BLaER1 treated with 17β-estradiol and CSF1 and Interleukin-3, amounts not matched to agents 10 nM and 100 nM (cell line): ENCODE measurements at regions not wholly inside any gene's neighbourhood (a gene's known extent, or its start where the extent isn't known, plus 50 kb on each side); places are given as distances from the start of the nearest gene placed in this dataset.

Source experiments
- H3K27ac ChIP-seq, 11 experiments: shearing (Covaris generic); formaldehyde crosslinking; 2 replicates each; pipeline ENCODE4 v1.8.1; 2022
- H3K27me3 ChIP-seq, 11 experiments: shearing (Covaris generic); formaldehyde crosslinking; 2 replicates each; pipeline ENCODE4 v1.8.1; 2022
- H3K36me3 ChIP-seq, 11 experiments: shearing (Covaris generic); formaldehyde crosslinking; 2 replicates each; pipeline ENCODE4 v1.8.1; 2022
- H3K4me1 ChIP-seq, 10 experiments: shearing (Covaris generic); formaldehyde crosslinking; 2 replicates each; pipeline ENCODE4 v1.8.1; 2022
- H3K4me2 ChIP-seq, 11 experiments: shearing (Covaris generic); formaldehyde crosslinking; 2 replicates each; pipeline ENCODE4 v1.8.1; 2022
- H3K4me3 ChIP-seq, 10 experiments: shearing (Covaris generic); formaldehyde crosslinking; 2 replicates each; pipeline ENCODE4 v1.8.1; 2022
- H3K9ac ChIP-seq, 11 experiments: shearing (Covaris generic); formaldehyde crosslinking; 2 replicates each; pipeline ENCODE4 v1.8.1; 2022
- H3K9me3 ChIP-seq, 11 experiments: shearing (Covaris generic); formaldehyde crosslinking; replicated peaks in 1 of 11; 2 replicates each; pipeline ENCODE4 v1.8.1; 2022
- H4K20me1 ChIP-seq, 11 experiments: shearing (Covaris generic); formaldehyde crosslinking; 2 replicates each; pipeline ENCODE4 v1.8.1; 2022
- Cebpa-rat ChIP-seq, 11 experiments: shearing (Covaris generic); IDR thresholded peaks; 2 replicates each; pipeline ENCODE4 v1.8.1; 2022

DNA sequence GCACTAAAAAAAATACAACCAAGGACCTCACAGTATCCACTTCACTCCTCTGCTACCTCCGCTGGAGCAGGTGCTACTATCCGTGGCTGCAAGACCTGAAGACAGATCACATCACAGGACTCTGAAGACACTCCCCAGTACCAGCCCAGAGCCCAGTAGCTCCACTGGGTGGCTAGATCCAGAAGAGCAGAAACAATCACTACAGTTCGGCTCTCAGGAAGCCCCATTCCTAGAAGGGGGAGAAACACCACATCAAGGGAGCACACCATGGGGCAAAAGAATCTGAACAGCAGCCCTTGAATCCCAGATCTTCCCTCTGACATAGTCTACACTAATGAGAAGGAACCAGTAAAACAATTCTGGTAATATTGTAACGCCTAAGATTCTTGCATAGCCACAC, 494.0 kb upstream of the FAT3 start:
- Histone ChIP-seq H3K27me3 (no peaks in the 10 kb centered on the region), H4K20me1 (no peaks in the 10 kb centered on the region), H3K4me2 (peak overlapping the region in 7 of 11 experiments; percentile 9 to 58 (median 43); a peak in 10 of 22 replicates), H3K9ac (no peak overlapping the region), H3K9me3 (no peaks in the 10 kb centered on the region; a peak in 2 of 22 replicates), H3K4me1 (peaks cover 0 to 12% (median 7%) of the 10 kb centered on the region in 10 experiments; a peak in 10 of 20 replicates), H3K4me3 (no peak overlapping the region), H3K27ac (no peak overlapping the region), H3K36me3 (no peaks in the 10 kb centered on the region)
- TF ChIP-seq Cebpa-rat (IDR thresholded peaks at IDR 0.05) = no peak

DNA sequence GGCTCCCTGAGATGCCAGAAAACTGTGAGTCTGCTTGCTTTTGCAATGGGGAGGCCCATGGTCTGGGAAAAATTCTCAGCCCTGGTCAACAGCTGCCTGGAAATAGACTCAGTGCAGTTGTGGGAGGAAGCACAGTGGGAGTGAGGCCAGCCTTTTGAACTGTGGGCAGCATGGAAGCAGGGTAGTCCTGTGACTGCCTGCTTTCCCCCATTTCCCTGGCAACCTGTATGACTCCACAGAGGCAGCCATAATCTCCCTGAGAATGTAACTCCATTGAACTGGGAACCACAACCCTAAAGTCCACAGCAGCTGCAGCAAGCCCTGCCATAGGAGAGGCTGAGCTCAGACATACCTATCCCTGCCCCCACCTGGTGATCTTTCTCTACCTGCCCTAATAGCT, 494.6 kb upstream of the FAT3 start:
- Histone ChIP-seq H4K20me1 (no peaks in the 10 kb centered on the region), H3K27ac (no peak overlapping the region), H3K27me3 (no peaks in the 10 kb centered on the region), H3K36me3 (no peaks in the 10 kb centered on the region), H3K4me1 (peaks cover 0 to 12% (median 7%) of the 10 kb centered on the region in 10 experiments; a peak in 10 of 20 replicates), H3K4me2 (no peak overlapping the region), H3K9ac (no peak overlapping the region), H3K9me3 (no peaks in the 10 kb centered on the region; a peak in 2 of 22 replicates), H3K4me3 (no peak overlapping the region)
- no peak for TF ChIP-seq Cebpa-rat (IDR thresholded peaks at IDR 0.05)

DNA sequence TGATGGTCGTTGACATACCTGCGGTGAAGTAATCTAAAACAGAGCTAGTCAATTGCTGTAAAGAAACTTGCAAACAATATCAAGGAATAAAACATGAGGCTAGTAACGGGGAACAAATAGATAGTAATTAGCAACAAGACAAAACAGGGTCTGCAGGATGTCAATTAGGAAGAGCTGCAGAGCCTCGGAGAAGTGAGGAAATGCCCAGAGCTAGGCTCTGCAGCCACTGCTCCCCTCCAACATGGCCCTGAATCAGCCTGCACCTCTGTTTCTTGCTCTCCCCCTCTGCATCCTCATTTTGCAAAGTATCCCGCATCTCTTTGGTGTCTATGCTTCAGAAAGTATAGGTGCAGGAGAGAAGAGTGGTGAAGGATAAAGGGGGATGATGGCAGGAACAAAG, 507.4 kb upstream of the FAT3 start:
- Histone ChIP-seq H3K36me3 (no peaks in the 10 kb centered on the region), H3K4me2 (no peak overlapping the region), H3K9ac (no peak overlapping the region), H4K20me1 (no peaks in the 10 kb centered on the region), H3K4me1 (no peaks in the 10 kb centered on the region), H3K4me3 (no peak overlapping the region), H3K27ac (no peak overlapping the region), H3K9me3 (no peaks in the 10 kb centered on the region), H3K27me3 (no peaks in the 10 kb centered on the region)
- no peak for TF ChIP-seq Cebpa-rat (IDR thresholded peaks at IDR 0.05)

DNA sequence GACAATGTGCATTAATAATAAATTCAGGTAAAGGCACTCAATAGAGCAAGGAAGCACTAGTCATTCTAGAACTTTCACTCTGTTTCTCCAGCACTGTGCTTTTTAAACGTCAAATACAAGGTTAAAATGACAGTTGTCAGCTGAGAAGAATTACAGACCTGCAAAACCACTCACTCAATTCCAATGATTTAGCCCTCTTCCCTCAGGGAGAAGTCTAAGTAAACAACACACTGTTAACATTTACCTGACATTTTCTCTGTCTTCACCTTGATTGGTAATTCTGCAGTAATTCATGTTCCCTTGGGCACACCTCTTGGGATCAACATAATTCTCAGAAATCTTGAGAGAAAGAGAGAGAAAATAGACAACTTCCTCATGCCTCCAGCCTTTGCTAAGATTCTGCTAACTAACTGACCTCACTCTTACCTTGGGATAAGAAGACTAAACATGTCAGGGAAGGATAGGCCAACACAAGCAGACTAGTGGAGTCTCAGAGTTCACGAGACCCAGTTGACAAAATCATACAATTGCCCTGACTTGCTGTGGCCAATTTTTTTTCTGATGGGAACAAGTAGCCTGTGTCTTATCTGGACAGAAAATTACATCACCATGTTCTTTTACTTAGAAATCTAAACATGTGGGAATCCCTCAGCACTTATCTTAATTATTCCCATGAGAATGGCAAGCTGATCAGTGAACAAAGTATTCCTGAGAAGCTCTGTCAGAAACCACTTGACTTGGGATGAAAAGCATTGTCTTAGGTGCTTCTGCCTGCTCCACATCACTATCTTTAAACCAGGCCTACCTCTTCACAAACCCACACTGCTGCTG, 516.8 kb upstream of the FAT3 start:
- Histone ChIP-seq H3K4me2 (no peak overlapping the region), H3K27me3 (no peaks in the 10 kb centered on the region), H3K4me1 (no peaks in the 10 kb centered on the region), H4K20me1 (no peaks in the 10 kb centered on the region; a peak in 1 of 22 replicates), H3K9ac (no peak overlapping the region), H3K9me3 (no peaks in the 10 kb centered on the region), H3K36me3 (no peaks in the 10 kb centered on the region), H3K4me3 (no peak overlapping the region), H3K27ac (no peak overlapping the region)
- TF ChIP-seq Cebpa-rat (IDR thresholded peaks at IDR 0.05) = no peak

DNA sequence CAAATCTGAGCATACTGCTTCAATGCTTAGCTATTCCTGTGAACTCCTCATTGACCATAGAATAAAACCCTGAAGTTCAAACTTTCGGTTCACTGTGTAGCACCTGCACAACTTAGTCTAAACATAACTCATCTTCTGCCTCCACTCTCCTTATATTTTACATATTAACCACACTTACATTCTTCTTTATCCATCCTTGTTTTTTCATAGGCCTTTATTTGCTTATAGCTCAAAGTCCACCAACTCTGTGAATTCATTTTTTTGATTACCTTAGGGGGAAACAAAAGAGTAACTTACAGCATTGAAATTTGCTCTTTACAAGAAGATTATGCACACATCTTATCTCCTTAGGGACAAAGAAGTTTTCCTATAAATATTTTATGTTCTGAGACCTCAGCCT, 521.6 kb upstream of the FAT3 start:
- H3K27ac ChIP-seq = no peak overlapping the region
- H3K36me3 ChIP-seq = no peaks in the 10 kb centered on the region
- H3K9ac ChIP-seq = no peak overlapping the region
- H3K27me3 ChIP-seq = no peaks in the 10 kb centered on the region
- no peaks in the 10 kb centered on the region for H3K9me3 ChIP-seq
- no peak overlapping the region for H3K4me3 ChIP-seq
- H3K4me2 ChIP-seq = no peak overlapping the region
- TF ChIP-seq Cebpa-rat (IDR thresholded peaks at IDR 0.05) = no peak
- H3K4me1 ChIP-seq = no peaks in the 10 kb centered on the region
- no peaks in the 10 kb centered on the region; a peak in 1 of 22 replicates for H4K20me1 ChIP-seq

DNA sequence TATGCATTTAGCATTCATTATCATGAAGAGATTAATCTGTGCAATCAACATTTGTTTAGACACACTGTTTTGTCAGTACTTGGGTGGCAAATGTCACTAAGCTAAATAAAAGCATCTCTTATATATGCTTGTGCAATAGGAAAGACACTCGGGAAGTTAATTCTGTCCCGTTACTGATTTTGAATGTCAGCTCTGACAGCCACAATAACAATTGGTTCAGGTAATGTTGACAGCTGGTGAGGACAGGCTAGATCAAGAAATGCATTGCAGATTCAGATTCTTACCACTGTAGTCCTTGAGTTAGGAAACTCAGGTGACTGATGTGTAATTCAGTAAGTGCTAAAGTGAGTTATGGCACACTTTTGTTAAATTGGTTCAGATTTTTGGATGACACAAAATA, 523.8 kb upstream of the FAT3 start:
- Histone ChIP-seq H3K4me3 (no peak overlapping the region), H3K4me2 (no peak overlapping the region), H3K4me1 (no peaks in the 10 kb centered on the region), H3K36me3 (no peaks in the 10 kb centered on the region), H3K9me3 (no peaks in the 10 kb centered on the region), H4K20me1 (no peaks in the 10 kb centered on the region), H3K27me3 (no peaks in the 10 kb centered on the region), H3K27ac (no peak overlapping the region), H3K9ac (no peak overlapping the region)
- no peak for TF ChIP-seq Cebpa-rat (IDR thresholded peaks at IDR 0.05)

DNA sequence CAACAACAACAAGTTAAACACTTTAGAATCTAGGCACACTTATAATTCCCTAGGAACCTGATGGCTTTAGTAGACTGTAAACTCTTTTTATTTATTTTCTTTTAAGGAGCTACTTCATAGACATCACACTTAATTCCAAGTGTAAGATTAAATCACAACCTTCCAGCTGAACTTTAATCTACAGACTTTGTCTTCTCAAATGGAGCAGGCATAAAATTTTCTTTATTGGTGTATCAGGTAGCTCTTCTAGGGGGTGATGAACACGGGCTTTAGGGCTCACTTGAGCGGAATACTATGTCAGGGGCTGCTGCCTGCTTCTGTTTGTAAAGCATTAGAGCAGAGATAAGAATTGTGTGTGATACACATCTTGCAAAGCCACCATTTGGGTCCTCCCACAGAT, 525.8 kb upstream of the FAT3 start:
- Histone ChIP-seq H3K27me3 (no peaks in the 10 kb centered on the region), H3K9me3 (no peaks in the 10 kb centered on the region), H3K27ac (no peak overlapping the region), H3K4me2 (no peak overlapping the region), H4K20me1 (no peaks in the 10 kb centered on the region), H3K9ac (no peak overlapping the region), H3K36me3 (no peaks in the 10 kb centered on the region), H3K4me3 (no peak overlapping the region), H3K4me1 (no peaks in the 10 kb centered on the region)
- no peak for TF ChIP-seq Cebpa-rat (IDR thresholded peaks at IDR 0.05)

DNA sequence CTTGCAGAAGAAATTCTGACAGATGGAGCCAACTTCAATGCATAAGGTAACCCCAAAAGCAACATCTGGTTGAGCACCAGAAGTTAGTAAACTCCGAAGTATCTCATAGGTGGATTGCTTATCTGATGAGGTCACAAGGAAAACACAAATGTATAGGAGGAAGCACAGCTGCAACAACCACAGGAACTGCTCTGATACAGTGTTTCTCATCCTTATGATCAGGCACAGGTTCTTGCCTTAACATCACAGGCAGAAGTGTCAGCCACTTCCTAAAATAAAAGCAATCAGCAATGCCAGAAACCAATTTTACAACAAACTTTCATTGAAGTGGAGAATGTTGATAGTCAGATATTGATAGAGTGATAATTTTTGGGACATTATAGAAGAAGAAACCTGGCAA, 530.3 kb upstream of the FAT3 start:
- Histone ChIP-seq H3K4me2 (no peak overlapping the region), H3K36me3 (no peaks in the 10 kb centered on the region), H3K9me3 (no peaks in the 10 kb centered on the region), H3K9ac (no peak overlapping the region), H4K20me1 (no peaks in the 10 kb centered on the region), H3K27ac (no peak overlapping the region), H3K4me1 (no peaks in the 10 kb centered on the region), H3K4me3 (no peak overlapping the region), H3K27me3 (no peaks in the 10 kb centered on the region)
- no peak for TF ChIP-seq Cebpa-rat (IDR thresholded peaks at IDR 0.05)

DNA sequence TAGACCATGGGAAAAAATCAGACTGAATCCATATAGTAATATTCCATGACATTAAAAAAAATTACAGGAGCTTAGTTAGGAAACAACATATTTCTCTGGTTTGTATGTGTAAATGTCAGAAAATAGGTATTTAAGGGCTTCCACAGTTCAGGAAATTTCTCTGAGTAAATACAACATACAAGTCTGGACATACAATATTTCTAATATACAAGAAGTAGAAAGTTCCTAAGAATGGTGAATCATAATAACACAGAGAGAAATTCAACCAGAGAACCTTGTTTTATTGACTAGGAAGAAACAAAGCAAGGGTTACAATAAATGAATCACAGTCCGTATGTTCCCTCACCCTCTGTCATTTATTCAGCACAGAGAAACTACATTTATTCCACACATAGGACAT, 532.7 kb upstream of the FAT3 start:
- Histone ChIP-seq H3K36me3 (no peaks in the 10 kb centered on the region), H3K4me2 (no peak overlapping the region), H3K27me3 (no peaks in the 10 kb centered on the region), H3K4me1 (no peaks in the 10 kb centered on the region), H4K20me1 (no peaks in the 10 kb centered on the region), H3K4me3 (no peak overlapping the region), H3K9ac (no peak overlapping the region), H3K27ac (no peak overlapping the region), H3K9me3 (no peaks in the 10 kb centered on the region)
- no peak for TF ChIP-seq Cebpa-rat (IDR thresholded peaks at IDR 0.05)

DNA sequence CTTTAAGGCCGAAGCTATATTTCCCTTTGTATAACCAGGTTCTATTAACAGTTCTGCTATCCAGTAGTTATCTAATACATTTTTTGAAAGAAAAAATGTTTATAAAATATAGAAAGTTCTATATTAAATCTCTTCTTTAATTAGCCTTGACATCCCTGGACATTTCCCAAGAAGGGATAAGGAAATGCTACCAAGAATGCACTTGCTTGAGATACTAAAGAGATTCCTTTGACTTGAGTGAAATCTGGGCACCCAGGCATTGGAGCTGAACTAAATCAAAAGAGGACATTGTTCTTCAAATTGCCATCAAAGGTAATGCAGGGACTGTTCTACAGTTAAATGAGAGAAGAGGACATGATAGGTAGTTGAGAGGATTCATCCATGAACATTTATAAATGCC, 535.9 kb upstream of the FAT3 start:
- H3K36me3 ChIP-seq = no peaks in the 10 kb centered on the region
- H3K4me2 ChIP-seq = no peak overlapping the region
- no peak overlapping the region for H3K27ac ChIP-seq
- no peaks in the 10 kb centered on the region for H3K9me3 ChIP-seq
- no peaks in the 10 kb centered on the region for H3K4me1 ChIP-seq
- H4K20me1 ChIP-seq = no peaks in the 10 kb centered on the region
- H3K9ac ChIP-seq = no peak overlapping the region
- H3K4me3 ChIP-seq = no peak overlapping the region
- TF ChIP-seq Cebpa-rat (IDR thresholded peaks at IDR 0.05) = no peak
- H3K27me3 ChIP-seq = no peaks in the 10 kb centered on the region
